Stomach (tissue), 8 donors: ENCODE measurements at regions not wholly inside any gene's neighbourhood (a gene's known extent, or its start where the extent isn't known, plus 50 kb on each side); places are given as distances from the start of the nearest gene placed in this dataset.
"Not testable (repeated sequence)": the region's sequence is repeated elsewhere in the genome, so short reads cannot be mapped to it uniquely, and the experiment has no call there.

Source experiments
- DNase-seq, 2 donors: peaks; one replicate each; pipeline versions ENCODE4 v3.0.0 to v3.0.0-alpha.2; 2013 to 2019
- H3K27ac ChIP-seq, 5 donors: fragments of 200-600 bp in 4 of 5; sonication (generic) in 4 of 5; one replicate each; pipeline ENCODE4 v1.5.1; 2013 to 2019; ENCODE audit warnings: mild to moderate bottlenecking in 1 of 5, moderate library complexity in 1 of 5
- H3K27me3 ChIP-seq, 3 donors: fragments of 200-600 bp; sonication (generic); one replicate each; pipeline ENCODE4 v1.5.1; 2017 to 2019; ENCODE audit warnings: mixed run types in 1 of 3
- H3K36me3 ChIP-seq, 4 donors: fragments of 200-600 bp; sonication (generic); 1 replicate in 3 of 4; 2 replicates in 1 of 4; pipeline ENCODE4 v1.5.1; 2016 to 2019
- H3K4me1 ChIP-seq, 4 donors: fragments of 200-600 bp; sonication (generic); one replicate each; pipeline ENCODE4 v1.5.1; 2016 to 2019
- H3K4me3 ChIP-seq, 4 donors: fragments of 200-600 bp; sonication (generic) in 3 of 4; one replicate each; pipeline ENCODE4 v1.5.1; 2016 to 2019; ENCODE audit warnings: mild to moderate bottlenecking in 1 of 4
- H3K9me3 ChIP-seq, 4 donors: fragments of 200-600 bp; sonication (generic); one replicate each; pipeline ENCODE4 v1.5.1; 2016 to 2019
- EP300 ChIP-seq: sonication (generic); formaldehyde crosslinking; IDR thresholded peaks from one replicate; pipeline ENCODE4 v1.6.1; 2017; ENCODE audit warnings: antibody characterized with exemption
- POLR2A ChIP-seq, 4 donors: fragments of 450-650 bp; IDR thresholded peaks; one replicate each; pipeline ENCODE4 v1.6.1; 2016; ENCODE audit warnings: antibody characterized with exemption in 4 of 4, control low read depth in 2 of 4, mild to moderate bottlenecking in 1 of 4, moderate library complexity in 1 of 4
- POLR2AphosphoS5 ChIP-seq, 3 donors: sonication (generic); formaldehyde crosslinking; IDR thresholded peaks; one replicate each; pipeline ENCODE4 v1.6.1; 2016; ENCODE audit warnings: antibody characterized with exemption in 3 of 3
- WGBS, 5 donors: extraction: QIAGEN DNeasy Blood & Tissue Kit in 3 of 5; methylation state at CpG; one replicate each; pipeline versions ENCODE4 v1.1.5 to v1.1.7; 2013 to 2018; 5-methylcytosine and 5-hydroxymethylcytosine counted together
- intact Hi-C: fragments of 100-400 bp; cut with DNase I; formaldehyde crosslinking; loops from one replicate; pipeline ENCODE4 v1.15.1; 2023; ENCODE audit warnings: low total_unique reads
- TF ChIP-seq, protein P1 (sequence below), 7 experiments: fragments of 450-650 bp in 4 of 7; fragments of 200-600 bp in 3 of 7; sonication (generic) in 3 of 7; IDR thresholded peaks; one replicate each; pipeline ENCODE4 v1.5.1; 2016 to 2019; ENCODE audit warnings: antibody characterized with exemption in 7 of 7, control low read depth in 2 of 7, mild to moderate bottlenecking in 1 of 7
- donor health status: healthy with polysubstance abuse.
- donor health status: Bipolar disorder and iron deficiency.
- donor health status: healthy.

DNA sequence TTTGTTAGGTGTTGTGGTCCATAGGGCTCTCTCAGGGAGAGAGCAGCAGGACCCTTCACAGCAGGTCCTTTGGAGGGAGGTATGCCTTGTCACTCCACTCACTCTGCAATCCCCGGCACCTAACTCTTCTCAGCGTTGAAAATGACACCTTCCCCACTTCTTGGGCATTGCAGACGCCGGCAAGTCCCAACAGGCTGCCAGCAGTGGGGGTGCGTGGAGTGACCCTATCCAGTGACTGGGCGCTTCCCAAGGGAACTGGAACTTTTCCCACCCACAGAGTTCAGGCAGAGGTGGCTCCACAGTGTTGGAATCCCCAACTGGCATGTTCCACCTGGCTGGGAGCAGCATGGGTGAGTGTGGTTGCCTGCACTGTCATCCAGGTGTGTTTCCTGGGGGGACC lies 705.1 kb upstream of the FRG1 start:
- no peaks in the 10 kb centered on the region for H3K36me3 ChIP-seq
- intact Hi-C loops = no loop called here
- no peak overlapping the region for H3K27ac ChIP-seq
- 87 to 94% (median 91%) methylated on average over 5 to 6 of the region's 6 CpGs for WGBS, 5 donors
- no peak overlapping the region for H3K4me3 ChIP-seq
- TF ChIP-seq, protein P1, sequence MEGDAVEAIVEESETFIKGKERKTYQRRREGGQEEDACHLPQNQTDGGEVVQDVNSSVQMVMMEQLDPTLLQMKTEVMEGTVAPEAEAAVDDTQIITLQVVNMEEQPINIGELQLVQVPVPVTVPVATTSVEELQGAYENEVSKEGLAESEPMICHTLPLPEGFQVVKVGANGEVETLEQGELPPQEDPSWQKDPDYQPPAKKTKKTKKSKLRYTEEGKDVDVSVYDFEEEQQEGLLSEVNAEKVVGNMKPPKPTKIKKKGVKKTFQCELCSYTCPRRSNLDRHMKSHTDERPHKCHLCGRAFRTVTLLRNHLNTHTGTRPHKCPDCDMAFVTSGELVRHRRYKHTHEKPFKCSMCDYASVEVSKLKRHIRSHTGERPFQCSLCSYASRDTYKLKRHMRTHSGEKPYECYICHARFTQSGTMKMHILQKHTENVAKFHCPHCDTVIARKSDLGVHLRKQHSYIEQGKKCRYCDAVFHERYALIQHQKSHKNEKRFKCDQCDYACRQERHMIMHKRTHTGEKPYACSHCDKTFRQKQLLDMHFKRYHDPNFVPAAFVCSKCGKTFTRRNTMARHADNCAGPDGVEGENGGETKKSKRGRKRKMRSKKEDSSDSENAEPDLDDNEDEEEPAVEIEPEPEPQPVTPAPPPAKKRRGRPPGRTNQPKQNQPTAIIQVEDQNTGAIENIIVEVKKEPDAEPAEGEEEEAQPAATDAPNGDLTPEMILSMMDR (IDR thresholded peaks at IDR 0.05) = no peak
- TF ChIP-seq POLR2AphosphoS5 (IDR thresholded peaks at IDR 0.05) (no peak), POLR2A (IDR thresholded peaks at IDR 0.05) (no peak), EP300 (no peak)
- H3K9me3 ChIP-seq = peaks cover 0 to 13% (median 5%) of the 10 kb centered on the region in 4 donors
- no peaks in the 10 kb centered on the region for H3K4me1 ChIP-seq
- H3K27me3 ChIP-seq = no peaks in the 10 kb centered on the region
- DNase-seq = no peak

DNA sequence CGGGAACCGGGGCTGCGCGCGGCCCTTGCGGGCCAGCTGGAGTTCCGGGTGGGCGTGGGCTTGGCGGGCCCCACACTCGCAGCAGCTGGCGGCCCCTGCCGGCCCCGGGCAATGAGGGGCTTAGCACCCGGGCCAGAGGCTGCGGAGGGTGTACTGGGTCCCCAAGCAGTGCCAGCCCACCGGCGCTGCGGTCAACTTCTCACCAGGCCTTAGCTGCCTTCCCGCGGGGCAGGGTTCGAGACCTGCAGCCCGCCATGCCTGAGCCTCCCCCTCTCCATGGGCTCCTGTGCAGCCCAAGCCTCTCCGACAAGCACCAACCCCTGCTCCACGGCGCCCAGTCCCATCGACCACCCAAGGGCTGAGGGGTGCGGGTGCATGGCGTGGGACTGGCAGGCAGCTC lies 704.4 kb upstream of the FRG1 start:
- H3K36me3 ChIP-seq, DNase-seq, H3K27ac ChIP-seq, H3K4me1 ChIP-seq, intact Hi-C loops, H3K4me3 ChIP-seq, H3K27me3 ChIP-seq: not testable (repeated sequence)
- H3K9me3 ChIP-seq = peaks cover 0 to 13% (median 5%) of the 10 kb centered on the region in 4 donors
- 94 to 100% (median 96%) methylated on average over 10 to 28 of the region's 28 CpGs; no CpG with 5 or more reads in 1 of the 5 donors for WGBS, 5 donors

DNA sequence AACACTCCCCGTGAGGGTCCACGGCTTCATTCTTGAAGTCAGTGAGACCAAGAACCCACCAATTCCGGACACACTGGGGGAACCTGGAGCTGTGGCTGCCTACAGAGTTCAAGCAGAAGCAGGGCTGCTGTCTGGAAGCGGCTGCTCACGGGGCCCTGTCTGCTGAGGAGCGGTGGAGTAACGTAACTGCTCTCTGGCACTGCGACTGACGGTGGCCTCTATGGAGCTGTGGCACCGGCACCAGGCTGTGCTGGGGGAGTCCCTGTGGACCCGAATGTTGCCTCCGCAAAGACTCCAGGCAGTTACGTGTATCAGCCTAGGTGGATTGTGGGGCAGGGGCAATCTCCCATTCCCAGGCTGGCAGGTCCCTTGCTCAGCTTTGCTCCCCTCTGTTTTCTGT lies 703.3 kb upstream of the FRG1 start:
- 90 to 96% (median 94%) methylated on average over 5 to 13 of the region's 13 CpGs for WGBS, 5 donors
- Histone ChIP-seq H3K4me3 (no peak overlapping the region), H3K36me3 (no peaks in the 10 kb centered on the region), H3K4me1 (no peaks in the 10 kb centered on the region), H3K27me3 (no peaks in the 10 kb centered on the region), H3K27ac (no peak overlapping the region), H3K9me3 (peaks cover 0 to 13% (median 5%) of the 10 kb centered on the region in 4 donors)
- intact Hi-C loops = no loop called here
- no peak for DNase-seq
- TF ChIP-seq EP300 = no peak
- no peak for TF ChIP-seq POLR2A (IDR thresholded peaks at IDR 0.05)

DNA sequence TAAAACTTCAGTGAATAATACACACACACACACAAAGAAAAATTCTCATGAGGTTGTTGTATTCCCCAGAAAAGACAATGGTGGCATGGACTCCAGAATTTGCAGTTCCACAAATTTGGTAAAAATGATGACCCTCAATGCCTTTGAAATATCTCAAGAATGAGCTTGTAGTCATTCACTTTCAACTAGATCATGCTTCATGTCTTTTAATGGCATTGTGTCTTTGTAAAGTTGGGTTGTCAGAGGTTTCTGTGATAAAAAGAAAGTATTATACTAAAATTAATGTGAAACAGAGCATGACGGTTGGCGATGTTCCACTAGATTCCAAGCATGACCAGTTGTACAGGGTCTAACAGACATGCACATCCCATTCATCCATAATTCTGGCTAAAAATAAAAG lies 685.0 kb upstream of the FRG1 start:
- TF ChIP-seq, protein P1 (IDR thresholded peaks at IDR 0.05) = no peak
- no peak for TF ChIP-seq POLR2AphosphoS5 (IDR thresholded peaks at IDR 0.05)
- TF ChIP-seq EP300 = no peak
- TF ChIP-seq POLR2A (IDR thresholded peaks at IDR 0.05) = no peak
- Histone ChIP-seq H3K4me3 (no peak overlapping the region), H3K27me3 (no peaks in the 10 kb centered on the region), H3K9me3 (peaks cover 0 to 20% (median 7%) of the 10 kb centered on the region in 4 donors), H3K36me3 (no peaks in the 10 kb centered on the region), H3K27ac (no peak overlapping the region), H3K4me1 (no peaks in the 10 kb centered on the region)
- WGBS, 5 donors = 87 to 97% (median 97%) methylated on average over 2 of the region's 2 CpGs
- intact Hi-C loops = no loop called here
- no peak for DNase-seq

DNA sequence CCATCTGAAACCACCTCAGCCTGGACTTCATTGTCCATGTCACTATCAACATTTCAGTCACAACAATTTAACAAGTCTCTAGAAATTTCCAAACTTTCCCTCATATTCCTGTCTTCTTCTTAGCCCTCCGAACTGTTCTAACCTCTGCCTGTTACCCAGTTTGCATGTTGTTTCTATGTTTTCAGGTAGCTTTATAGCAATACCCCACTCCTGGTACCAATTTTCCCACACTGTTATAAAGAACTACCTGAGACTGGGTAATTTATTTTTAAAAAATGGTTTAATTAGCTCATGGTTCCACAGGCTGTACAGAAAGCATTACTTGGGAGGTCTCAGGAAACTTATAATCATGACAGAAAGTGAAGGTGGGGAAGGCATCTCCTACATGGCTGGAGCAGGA lies 679.2 kb upstream of the FRG1 start:
- 76 to 96% (median 85%) methylated on average over 1 of the region's 1 CpG for WGBS, 5 donors
- DNase-seq = no peak
- TF ChIP-seq, protein P1 (IDR thresholded peaks at IDR 0.05) = no peak
- TF ChIP-seq EP300 (no peak), POLR2AphosphoS5 (IDR thresholded peaks at IDR 0.05) (no peak), POLR2A (IDR thresholded peaks at IDR 0.05) (no peak)
- Histone ChIP-seq H3K27ac (no peak overlapping the region), H3K4me1 (no peaks in the 10 kb centered on the region), H3K9me3 (peaks cover 0 to 18% (median 10%) of the 10 kb centered on the region in 4 donors), H3K27me3 (no peaks in the 10 kb centered on the region), H3K4me3 (no peak overlapping the region), H3K36me3 (no peaks in the 10 kb centered on the region)
- intact Hi-C loops = no loop called here
